BLaER1 (cell line): ENCODE measurements at regions not wholly inside any gene's neighbourhood (a gene's known extent, or its start where the extent isn't known, plus 50 kb on each side); places are given as distances from the start of the nearest gene placed in this dataset.

ENCODE experiments used
- H3K27ac ChIP-seq: shearing (Covaris generic); formaldehyde crosslinking; 2 replicates; pipeline ENCODE4 v1.8.1; 2022
- H3K27me3 ChIP-seq: shearing (Covaris generic); formaldehyde crosslinking; 2 replicates; pipeline ENCODE4 v1.8.1; 2022
- H3K36me3 ChIP-seq: shearing (Covaris generic); formaldehyde crosslinking; 2 replicates; pipeline ENCODE4 v1.8.1; 2022
- H3K4me1 ChIP-seq: shearing (Covaris generic); formaldehyde crosslinking; 2 replicates; pipeline ENCODE4 v1.8.1; 2022
- H3K4me2 ChIP-seq: shearing (Covaris generic); formaldehyde crosslinking; 2 replicates; pipeline ENCODE4 v1.8.1; 2022
- H3K4me3 ChIP-seq: shearing (Covaris generic); formaldehyde crosslinking; 2 replicates; pipeline ENCODE4 v1.8.1; 2022
- H3K9ac ChIP-seq: shearing (Covaris generic); formaldehyde crosslinking; 2 replicates; pipeline ENCODE4 v1.8.1; 2022
- H3K9me3 ChIP-seq: shearing (Covaris generic); formaldehyde crosslinking; 2 replicates; pipeline ENCODE4 v1.8.1; 2022
- H4K20me1 ChIP-seq: shearing (Covaris generic); formaldehyde crosslinking; 2 replicates; pipeline ENCODE4 v1.8.1; 2022
- Cebpa-rat ChIP-seq: shearing (Covaris generic); IDR thresholded peaks from 2 replicates; pipeline ENCODE4 v1.8.1; 2022

GRCh38 chr5:96127538-96127937 lies 165.9 kb upstream of the ELL2 start:
- no peak overlapping the region for H3K27ac ChIP-seq
- no peak for TF ChIP-seq Cebpa-rat
- no peaks in the 10 kb centered on the region for H3K27me3 ChIP-seq
- H3K36me3 ChIP-seq = no peaks in the 10 kb centered on the region
- no peak overlapping the region for H3K4me3 ChIP-seq
- H4K20me1 ChIP-seq = no peaks in the 10 kb centered on the region
- no peak overlapping the region for H3K4me2 ChIP-seq
- H3K9me3 ChIP-seq = no peaks in the 10 kb centered on the region
- H3K9ac ChIP-seq = no peak overlapping the region
- no peaks in the 10 kb centered on the region for H3K4me1 ChIP-seq

- Histone ChIP-seq H3K27ac (no peak overlapping the region), H3K36me3 (no peaks in the 10 kb centered on the region), H3K4me2 (no peak overlapping the region), H3K4me3 (no peak overlapping the region), H4K20me1 (no peaks in the 10 kb centered on the region), H3K4me1 (no peaks in the 10 kb centered on the region), H3K9me3 (no peaks in the 10 kb centered on the region), H3K9ac (no peak overlapping the region), H3K27me3 (no peaks in the 10 kb centered on the region)
- TF ChIP-seq Cebpa-rat = no peak
Measured at GRCh38 chr5:96125231-96125891, 163.7 kb upstream of the ELL2 start.

GRCh38 chr5:96124589-96124988 lies 162.9 kb upstream of the ELL2 start:
- Histone ChIP-seq H3K4me2 (no peak overlapping the region), H3K9ac (no peak overlapping the region), H3K9me3 (no peaks in the 10 kb centered on the region), H3K27me3 (no peaks in the 10 kb centered on the region), H3K27ac (no peak overlapping the region), H3K4me3 (no peak overlapping the region), H4K20me1 (no peaks in the 10 kb centered on the region), H3K4me1 (no peaks in the 10 kb centered on the region), H3K36me3 (no peaks in the 10 kb centered on the region)
- TF ChIP-seq Cebpa-rat = peak; percentile 64; the same call in 1 of the 2 replicates

GRCh38 chr5:96123418-96123817 lies 161.8 kb upstream of the ELL2 start:
- H3K36me3 ChIP-seq = no peaks in the 10 kb centered on the region
- TF ChIP-seq Cebpa-rat = no peak
- H3K9me3 ChIP-seq = no peaks in the 10 kb centered on the region
- no peaks in the 10 kb centered on the region for H3K27me3 ChIP-seq
- H3K9ac ChIP-seq = no peak overlapping the region
- no peaks in the 10 kb centered on the region for H3K4me1 ChIP-seq
- no peak overlapping the region for H3K4me3 ChIP-seq
- H3K27ac ChIP-seq = no peak overlapping the region
- H4K20me1 ChIP-seq = no peaks in the 10 kb centered on the region
- no peak overlapping the region for H3K4me2 ChIP-seq

- H3K27ac ChIP-seq = no peak overlapping the region
- TF ChIP-seq Cebpa-rat = no peak
- H3K27me3 ChIP-seq = no peaks in the 10 kb centered on the region
- no peak overlapping the region for H3K4me3 ChIP-seq
- no peaks in the 10 kb centered on the region for H3K4me1 ChIP-seq
- H4K20me1 ChIP-seq = no peaks in the 10 kb centered on the region
- H3K9ac ChIP-seq = no peak overlapping the region
- H3K4me2 ChIP-seq = no peak overlapping the region
- no peaks in the 10 kb centered on the region for H3K9me3 ChIP-seq
- H3K36me3 ChIP-seq = no peaks in the 10 kb centered on the region
Measured at GRCh38 chr5:96121364-96121763, 159.7 kb upstream of the ELL2 start.

GRCh38 chr5:96120120-96120519 lies 158.5 kb upstream of the ELL2 start:
- Histone ChIP-seq H3K4me1 (no peaks in the 10 kb centered on the region), H4K20me1 (no peaks in the 10 kb centered on the region), H3K36me3 (no peaks in the 10 kb centered on the region), H3K27me3 (no peaks in the 10 kb centered on the region), H3K9me3 (no peaks in the 10 kb centered on the region), H3K27ac (no peak overlapping the region), H3K9ac (no peak overlapping the region), H3K4me2 (no peak overlapping the region), H3K4me3 (no peak overlapping the region)
- TF ChIP-seq Cebpa-rat = no peak

- H3K4me1 ChIP-seq = no peaks in the 10 kb centered on the region
- no peak overlapping the region for H3K4me2 ChIP-seq
Measured at GRCh38 chr5:96117771-96118651, 156.4 kb upstream of the ELL2 start.

GRCh38 chr5:96115147-96115807 lies 153.6 kb upstream of the ELL2 start:
- no peak for TF ChIP-seq Cebpa-rat
- no peak overlapping the region for H3K4me3 ChIP-seq
- no peaks in the 10 kb centered on the region for H3K4me1 ChIP-seq
- H3K27ac ChIP-seq = no peak overlapping the region
- no peaks in the 10 kb centered on the region for H3K36me3 ChIP-seq
- H3K4me2 ChIP-seq = no peak overlapping the region
- no peak overlapping the region for H3K9ac ChIP-seq
- no peaks in the 10 kb centered on the region for H3K9me3 ChIP-seq
- no peaks in the 10 kb centered on the region for H3K27me3 ChIP-seq
- H4K20me1 ChIP-seq = no peaks in the 10 kb centered on the region

More at GRCh38 chr5:96117771-96118651, 156.4 kb upstream of the ELL2 start:
- Histone ChIP-seq H3K27ac (no peak overlapping the region), H3K36me3 (no peaks in the 10 kb centered on the region), H4K20me1 (no peaks in the 10 kb centered on the region), H3K4me3 (no peak overlapping the region), H3K9ac (no peak overlapping the region), H3K27me3 (no peaks in the 10 kb centered on the region), H3K9me3 (no peaks in the 10 kb centered on the region)
- no peak for TF ChIP-seq Cebpa-rat

GRCh38 chr5:96114736-96115135 lies 153.1 kb upstream of the ELL2 start:
- Histone ChIP-seq H3K4me3 (no peak overlapping the region), H3K4me2 (no peak overlapping the region), H3K27ac (no peak overlapping the region), H4K20me1 (no peaks in the 10 kb centered on the region), H3K27me3 (no peaks in the 10 kb centered on the region), H3K36me3 (no peaks in the 10 kb centered on the region), H3K9ac (no peak overlapping the region), H3K9me3 (no peaks in the 10 kb centered on the region), H3K4me1 (no peaks in the 10 kb centered on the region)
- TF ChIP-seq Cebpa-rat = no peak
